SK-N-SH (cell line): ENCODE measurements at regions not wholly inside any gene's neighbourhood (a gene's known extent, or its start where the extent isn't known, plus 50 kb on each side); places are given as distances from the start of the nearest gene placed in this dataset.

Experiments used
- CTCF ChIA-PET: fragments of 300-600, 350-600 bp; formaldehyde crosslinking; extraction: SDS; loops from one replicate; lab custom pipeline; 2021; lab: Yijun Ruan, JAX
- POLR2A ChIA-PET: fragments of 350-600 bp; sonication (Branson Sonifier 250); formaldehyde crosslinking; extraction: SDS; loops from one replicate; lab custom pipeline; 2020; ENCODE audit warnings: antibody characterized with exemption, inconsistent platforms; lab: Yijun Ruan, JAX
- DNase-seq: peaks from one replicate; pipeline ENCODE4 v3.0.0; 2012
- H2AFZ ChIP-seq: fragments of 200-600 bp; sonication (generic); 2 replicates; pipeline ENCODE4 v1.8.1; 2016; ENCODE audit warnings: antibody characterized with exemption, mild to moderate bottlenecking, low read depth
- H3F3A ChIP-seq: fragments of 200-600 bp; sonication (generic); replicated peaks from 2 replicates; pipeline ENCODE3; 2016; ENCODE audit warnings: antibody characterized with exemption, mild to moderate bottlenecking; ENCODE audit not compliant: insufficient read depth
- H3K27ac ChIP-seq, 2 experiments: fragments of 200-500 bp in 1 of 2; fragments of 200-600 bp in 1 of 2; sonication (Bioruptor generic) in 1 of 2; sonication (generic), shearing (Covaris generic) in 1 of 2; 2 replicates each; pipeline versions ENCODE4 v1.5.1 to v1.6.1; 2014 to 2016; ENCODE audit warnings: low read depth in 2 of 2, inconsistent platforms in 1 of 2, low read length in 1 of 2, mild to moderate bottlenecking in 1 of 2, mixed read lengths in 1 of 2
- H3K27me3 ChIP-seq: fragments of 200-600 bp; sonication (generic), shearing (Covaris generic); 2 replicates; pipeline ENCODE4 v1.6.1; 2016; ENCODE audit warnings: mixed run types; ENCODE audit not compliant: insufficient read depth
- H3K36me3 ChIP-seq, 2 experiments: fragments of 200-500 bp in 1 of 2; fragments of 200-600 bp in 1 of 2; sonication (Bioruptor generic) in 1 of 2; sonication (generic) in 1 of 2; replicated peaks in 1 of 2; 2 replicates each; pipeline versions ENCODE3 to v1.5.1; 2014 to 2016; ENCODE audit warnings: low read length in 1 of 2, mild to moderate bottlenecking in 1 of 2; ENCODE audit not compliant: insufficient read depth in 2 of 2, control insufficient read depth in 1 of 2
- H3K4me1 ChIP-seq, 2 experiments: fragments of 200-500 bp in 1 of 2; fragments of 200-600 bp in 1 of 2; sonication (Bioruptor generic) in 1 of 2; sonication (generic), shearing (Covaris generic) in 1 of 2; 2 replicates each; pipeline versions ENCODE4 v1.5.1 to v1.6.1; 2014 to 2016; ENCODE audit warnings: low read depth in 1 of 2, low read length in 1 of 2, mixed run types in 1 of 2; ENCODE audit not compliant: insufficient read depth in 2 of 2, control insufficient read depth in 1 of 2
- H3K4me2 ChIP-seq: fragments of 200-600 bp; sonication (generic), shearing (Covaris generic); 2 replicates; pipeline ENCODE4 v1.6.1; 2017; ENCODE audit warnings: mixed run types
- H3K4me3 ChIP-seq, 2 experiments: fragments of 200-500 bp in 1 of 2; fragments of 200-600 bp in 1 of 2; sonication (Bioruptor generic) in 1 of 2; sonication (generic), shearing (Covaris generic) in 1 of 2; 2 replicates each; pipeline versions ENCODE4 v1.5.1 to v1.8.1; 2014 to 2016; ENCODE audit warnings: low read depth in 2 of 2, inconsistent platforms in 1 of 2, low read length in 1 of 2, mild to moderate bottlenecking in 1 of 2, mixed read lengths in 1 of 2, moderate library complexity in 1 of 2
- H3K79me2 ChIP-seq: fragments of 200-600 bp; sonication (generic); 2 replicates; pipeline ENCODE4 v1.8.1; 2017; ENCODE audit warnings: mild to moderate bottlenecking; ENCODE audit not compliant: insufficient read depth
- H3K9ac ChIP-seq: fragments of 200-600 bp; sonication (generic); 2 replicates; pipeline ENCODE4 v1.6.1; 2017; ENCODE audit warnings: mixed run types
- H3K9me2 ChIP-seq: fragments of 200-600 bp; sonication (generic); 2 replicates; pipeline ENCODE4 v1.6.1; 2017; ENCODE audit warnings: mixed run types
- H3K9me3 ChIP-seq: fragments of 200-600 bp; sonication (generic); 2 replicates; pipeline ENCODE4 v1.6.1; 2017; ENCODE audit warnings: mixed run types, mild to moderate bottlenecking, moderate library complexity
- H4K20me1 ChIP-seq: fragments of 200-600 bp; sonication (generic); 2 replicates; pipeline ENCODE4 v1.6.1; 2017; ENCODE audit warnings: mild to moderate bottlenecking, mixed run types; ENCODE audit not compliant: insufficient read depth
- ELF1 ChIP-seq: IDR thresholded peaks from 2 replicates; pipeline ENCODE4 v1.4.0; 2012
- EP300 ChIP-seq, 2 experiments: IDR thresholded peaks; 2 replicates each; pipeline versions ENCODE4 v1.4.0 to v1.6.1; 2012; ENCODE audit warnings: borderline replicate concordance in 1 of 2, low read depth in 1 of 2, low read length in 1 of 2
- GABPA ChIP-seq: IDR thresholded peaks from 2 replicates; pipeline ENCODE4 v1.4.0; 2012; ENCODE audit warnings: low read depth, mild to moderate bottlenecking
- GATA2 ChIP-seq: sonication (generic); formaldehyde crosslinking; IDR thresholded peaks from 2 replicates; pipeline ENCODE4 v1.5.0; 2020; ENCODE audit warnings: mild to moderate bottlenecking, missing genetic modification reagents
- JUND ChIP-seq: IDR thresholded peaks from 2 replicates; pipeline ENCODE4 v1.4.0; 2012
- MEF2A ChIP-seq: IDR thresholded peaks from 2 replicates; pipeline ENCODE4 v1.4.0; 2012; ENCODE audit warnings: low read depth, borderline replicate concordance
- NRF1 ChIP-seq: IDR thresholded peaks from 2 replicates; pipeline ENCODE4 v1.6.1; 2012; ENCODE audit warnings: low read depth, mild to moderate bottlenecking, low read length
- PBX3 ChIP-seq: IDR thresholded peaks from 2 replicates; pipeline ENCODE4; 2012
- SIN3A ChIP-seq: IDR thresholded peaks from 2 replicates; pipeline ENCODE4 v1.6.1; 2012; ENCODE audit warnings: low read depth, mild to moderate bottlenecking, low read length, moderate library complexity, borderline replicate concordance
- SMC3 ChIP-seq: IDR thresholded peaks from 2 replicates; pipeline ENCODE4 v1.6.1; 2012; ENCODE audit warnings: low read depth, low read length, improper control_type of control experiment
- TAF1 ChIP-seq: IDR thresholded peaks from 2 replicates; pipeline ENCODE4 v1.6.1; 2012; ENCODE audit warnings: low read depth, mild to moderate bottlenecking, low read length, moderate library complexity, borderline replicate concordance
- TEAD4 ChIP-seq: IDR thresholded peaks from 2 replicates; pipeline ENCODE4 v1.4.0; 2012; ENCODE audit warnings: mild to moderate bottlenecking, borderline replicate concordance; ENCODE audit not compliant: insufficient read depth
- USF1 ChIP-seq: IDR thresholded peaks from 2 replicates; pipeline ENCODE4 v1.4.0; 2012; ENCODE audit warnings: low read depth, borderline replicate concordance
- USF2 ChIP-seq: fragments of 150-350 bp; IDR thresholded peaks from 2 replicates; pipeline ENCODE4 v1.6.1; 2017; ENCODE audit warnings: antibody characterized with exemption, low read length, low read depth, borderline replicate concordance
- YY1 ChIP-seq: IDR thresholded peaks from 2 replicates; pipeline ENCODE4 v1.4.0; 2012; ENCODE audit warnings: low read depth, mild to moderate bottlenecking
- ZBTB33 ChIP-seq: IDR thresholded peaks from 2 replicates; pipeline ENCODE4 v1.4.0; 2012; ENCODE audit warnings: low read depth, borderline replicate concordance
- whole genome bisulfite sequencing: methylation state at CpG from one replicate; pipeline ENCODE4 v1.1.6; 2017; ENCODE audit warnings: low lambda C conversion rate; 5-methylcytosine and 5-hydroxymethylcytosine counted together

- Histone ChIP-seq H3K9ac (no peak overlapping the region), H3K36me3 (no peaks in the 10 kb centered on the region), H4K20me1 (no peaks in the 10 kb centered on the region), H2AFZ (no peak overlapping the region), H3F3A (no peaks in the 10 kb centered on the region), H3K9me2 (no peaks in the 10 kb centered on the region), H3K4me3 (no peak overlapping the region), H3K27me3 (no peaks in the 10 kb centered on the region), H3K27ac (no peak overlapping the region), H3K4me1 (no peaks in the 10 kb centered on the region), H3K4me2 (no peak overlapping the region)
- POLR2A ChIA-PET, result no interaction called here
- CTCF ChIA-PET, result interaction anchor here (1.0 to 1.5 kb wide), 3 partner anchors 9 to 29 kb away, joined by 4 to 5 read pairs (median 4); no protein-coding TSS in a partner anchor
- TF ChIP-seq YY1 (no peak), TAF1 (no peak), SIN3A (no peak), EP300 (IDR thresholded peaks at IDR 0.05; ENCODE audit: borderline replicate concordance in 1 of 2, low read depth in 1 of 2, low read length in 1 of 2) (no peak), PBX3 (no peak), GABPA (no peak)
- TF ChIP-seq, all 33 proteins: peak for 0
- Histone ChIP-seq H3K9me3 (no peaks in the 10 kb centered on the region), H3K79me2 (no peaks in the 10 kb centered on the region)
- DNase-seq, result no peak
- 50% methylated on average over 12 of the region's 12 CpGs for WGBS
Measured at GRCh38 chr5:158099571-158100105, 240.7 kb upstream of the CLINT1 start.

- no peak for TF ChIP-seq TEAD4
- no peak for TF ChIP-seq USF1
- TF ChIP-seq GABPA, result no peak
- no peak for TF ChIP-seq NRF1
- no peak for TF ChIP-seq ZBTB33
- TF ChIP-seq PBX3, result no peak
- TF ChIP-seq JUND, result no peak
- no peak for TF ChIP-seq USF2
- no peak for TF ChIP-seq SMC3
- TF ChIP-seq MEF2A, result no peak
- no peak for TF ChIP-seq YY1
- no peak for TF ChIP-seq GATA2 (CRISPR knock-in tag)
- no peak for TF ChIP-seq ELF1
- Histone ChIP-seq H3K27ac (no peak overlapping the region), H3K36me3 (no peaks in the 10 kb centered on the region), H3K9me3 (no peaks in the 10 kb centered on the region), H3F3A (no peaks in the 10 kb centered on the region), H3K27me3 (no peaks in the 10 kb centered on the region), H3K4me2 (no peak overlapping the region), H3K9ac (no peak overlapping the region), H2AFZ (no peak overlapping the region), H3K4me1 (no peaks in the 10 kb centered on the region), H3K79me2 (no peaks in the 10 kb centered on the region), H3K4me3 (no peak overlapping the region), H4K20me1 (no peaks in the 10 kb centered on the region), H3K9me2 (no peaks in the 10 kb centered on the region)
- 89% methylated on average over 1 of the region's 1 CpG for WGBS
- no peak for DNase-seq
- ChIA-PET POLR2A (no interaction called here), CTCF (interaction anchor here (1.1 kb wide), 1 partner anchor 12 kb away, joined by 3 read pairs; no protein-coding TSS in a partner anchor)
Measured at GRCh38 chr5:158096835-158097234, 237.9 kb upstream of the CLINT1 start.
